H1 (cell line): ENCODE measurements at regions not wholly inside any gene's neighbourhood (a gene's known extent, or its start where the extent isn't known, plus 50 kb on each side); places are given as distances from the start of the nearest gene placed in this dataset.

Experiments
- CTCF ChIA-PET: fragments of 300-600 bp; sonication (Branson Sonifier 250); formaldehyde crosslinking; loops from one replicate; lab custom pipeline; 2021; ENCODE audit not compliant: partially characterized antibody; lab: Charles Lee
- POLR2A ChIA-PET: fragments of 300-600 bp; sonication (Branson Sonifier 250); formaldehyde crosslinking; loops from one replicate; lab custom pipeline; 2021; ENCODE audit warnings: inconsistent platforms; ENCODE audit not compliant: partially characterized antibody; lab: Charles Lee
- DNase-seq, 2 experiments: peaks; one replicate each; pipeline versions ENCODE4 v3.0.0 to v3.0.0-alpha.2; 2010 to 2022; ENCODE audit warnings: low spot score in 2 of 2, low read depth in 1 of 2, mixed read lengths in 1 of 2
- FAIRE-seq: peaks from 2 replicates; lab custom pipeline; 2011; peaks lifted over from hg19 to GRCh38; lab: Jason Lieb, UNC
- H2AFZ ChIP-seq: 2 replicates; pipeline ENCODE4 v1.8.1; 2012; ENCODE audit warnings: low read length, inconsistent platforms
- H2AK5ac ChIP-seq: 2 replicates; pipeline ENCODE4 v1.6.1; 2013; ENCODE audit warnings: low read depth, low read length
- H2BK120ac ChIP-seq: replicated peaks from 2 replicates; pipeline ENCODE3; 2013; ENCODE audit warnings: low read depth, low read length, inconsistent platforms
- H2BK12ac ChIP-seq: 2 replicates; pipeline ENCODE4 v1.6.1; 2013; ENCODE audit warnings: low read depth, low read length
- H2BK15ac ChIP-seq: 2 replicates; pipeline ENCODE4 v1.6.1; 2013; ENCODE audit warnings: low read length
- H2BK20ac ChIP-seq: 2 replicates; pipeline ENCODE4 v1.6.1; 2013; ENCODE audit warnings: low read length
- H2BK5ac ChIP-seq: 2 replicates; pipeline ENCODE4 v1.6.1; 2013; ENCODE audit warnings: low read depth, low read length
- H3K14ac ChIP-seq: 2 replicates; pipeline ENCODE4 v1.6.1; 2013; ENCODE audit warnings: inconsistent platforms; ENCODE audit not compliant: insufficient read length
- H3K18ac ChIP-seq: 2 replicates; pipeline ENCODE4 v1.6.1; 2013; ENCODE audit warnings: low read length; ENCODE audit errors: extremely low read depth
- H3K23ac ChIP-seq: 2 replicates; pipeline ENCODE4 v1.6.1; 2013; ENCODE audit warnings: inconsistent platforms; ENCODE audit not compliant: insufficient read length
- H3K23me2 ChIP-seq: 2 replicates; pipeline ENCODE4 v1.6.1; 2013; ENCODE audit warnings: low read depth, low read length
- H3K27ac ChIP-seq: 2 replicates; pipeline ENCODE4 v1.6.1; 2011; ENCODE audit warnings: low read depth, low read length, inconsistent platforms
- H3K27me3 ChIP-seq, 4 experiments: replicated peaks in 1 of 4; 1 replicate in 1 of 4; 2 replicates in 3 of 4; pipeline versions ENCODE4 v1.6.1 to v1.8.1; 2011 to 2013; ENCODE audit warnings: low read length in 3 of 4, mild to moderate bottlenecking in 3 of 4, inconsistent platforms in 2 of 4, mixed read lengths in 2 of 4, moderate library complexity in 1 of 4; ENCODE audit not compliant: control insufficient read depth in 3 of 4, insufficient read depth in 3 of 4; ENCODE audit errors: extremely low read depth in 1 of 4
- H3K36me3 ChIP-seq, 4 experiments: 2 replicates each; pipeline versions ENCODE4 v1.6.1 to v1.8.1; 2011 to 2013; ENCODE audit warnings: mild to moderate bottlenecking in 4 of 4, low read length in 3 of 4, moderate library complexity in 2 of 4, control low read depth in 1 of 4, inconsistent platforms in 1 of 4; ENCODE audit not compliant: insufficient read depth in 4 of 4, control insufficient read depth in 2 of 4
- H3K4ac ChIP-seq: replicated peaks from 2 replicates; pipeline ENCODE3; 2013; ENCODE audit warnings: low read length, low read depth, mixed read lengths, inconsistent platforms; ENCODE audit not compliant: insufficient read length
- H3K4me1 ChIP-seq, 4 experiments: replicated peaks in 1 of 4; 1 replicate in 1 of 4; 2 replicates in 3 of 4; pipeline versions ENCODE4 v1.6.1 to v1.8.1; 2011 to 2013; ENCODE audit warnings: low read length in 3 of 4, inconsistent platforms in 2 of 4, mixed read lengths in 1 of 4; ENCODE audit not compliant: insufficient read depth in 4 of 4, control insufficient read depth in 3 of 4
- H3K4me2 ChIP-seq, 2 experiments: 2 replicates each; pipeline versions ENCODE4 v1.6.1 to v1.8.1; 2011 to 2013; ENCODE audit warnings: low read depth in 2 of 2, low read length in 2 of 2, control low read depth in 1 of 2, inconsistent platforms in 1 of 2, mild to moderate bottlenecking in 1 of 2; ENCODE audit not compliant: insufficient read depth in 1 of 2
- H3K4me3 ChIP-seq, 4 experiments: fragments of 200-600, 300-600 bp in 1 of 4; sonication (generic), shearing (Covaris generic), sonication (Bioruptor Twin) in 1 of 4; 2 replicates each; pipeline versions ENCODE4 v1.5.1 to v1.8.1; 2011 to 2016; ENCODE audit warnings: low read length in 4 of 4, low read depth in 3 of 4, control low read depth in 2 of 4, inconsistent platforms in 2 of 4, mild to moderate bottlenecking in 2 of 4, mixed read lengths in 1 of 4, moderate library complexity in 1 of 4; ENCODE audit not compliant: insufficient read depth in 2 of 4; ENCODE audit errors: extremely low read depth in 1 of 4
- H3K56ac ChIP-seq: replicated peaks from 2 replicates; pipeline ENCODE3; 2013; ENCODE audit warnings: low read depth, mild to moderate bottlenecking, mixed read lengths, low read length, inconsistent platforms; ENCODE audit not compliant: insufficient read length
- H3K79me1 ChIP-seq: 2 replicates; pipeline ENCODE4 v1.6.1; 2013; ENCODE audit warnings: low read depth, low read length, control low read depth
- H3K79me2 ChIP-seq, 2 experiments: 2 replicates each; pipeline versions ENCODE4 v1.6.1 to v1.8.1; 2012 to 2013; ENCODE audit warnings: low read length in 2 of 2, mild to moderate bottlenecking in 2 of 2, inconsistent platforms in 1 of 2; ENCODE audit not compliant: insufficient read depth in 2 of 2, control insufficient read depth in 1 of 2
- H3K9ac ChIP-seq, 4 experiments: replicated peaks in 1 of 4; 1 replicate in 1 of 4; 2 replicates in 3 of 4; pipeline versions ENCODE4 v1.6.1 to v1.8.1; 2011 to 2013; ENCODE audit warnings: low read depth in 3 of 4, low read length in 3 of 4, control low read depth in 2 of 4, mild to moderate bottlenecking in 2 of 4, moderate library complexity in 2 of 4, inconsistent platforms in 1 of 4; ENCODE audit errors: extremely low read depth in 1 of 4
- H3K9me3 ChIP-seq, 2 experiments: 2 replicates each; pipeline versions ENCODE4 v1.6.1 to v1.8.1; 2012 to 2013; ENCODE audit warnings: mild to moderate bottlenecking in 2 of 2, moderate library complexity in 2 of 2, control low read depth in 1 of 2, inconsistent platforms in 1 of 2, low read depth in 1 of 2, low read length in 1 of 2, mixed read lengths in 1 of 2; ENCODE audit not compliant: insufficient read depth in 2 of 2
- H4K20me1 ChIP-seq, 2 experiments: replicated peaks in 1 of 2; 2 replicates each; pipeline versions ENCODE3 to v1.8.1; 2011 to 2013; ENCODE audit warnings: inconsistent platforms in 2 of 2, low read length in 2 of 2, mild to moderate bottlenecking in 1 of 2; ENCODE audit not compliant: insufficient read depth in 2 of 2, control insufficient read depth in 1 of 2
- H4K5ac ChIP-seq: 2 replicates; pipeline ENCODE4 v1.6.1; 2013; ENCODE audit warnings: low read length, low read depth, mixed read lengths, inconsistent platforms; ENCODE audit not compliant: insufficient read length
- H4K8ac ChIP-seq: 2 replicates; pipeline ENCODE4 v1.8.0; 2013; ENCODE audit warnings: mild to moderate bottlenecking, moderate library complexity, low read length, inconsistent platforms; ENCODE audit not compliant: insufficient read depth; ENCODE audit errors: extremely low read depth
- H4K91ac ChIP-seq: replicated peaks from 2 replicates; pipeline ENCODE3; 2013; ENCODE audit warnings: low read length, mixed read lengths, inconsistent platforms; ENCODE audit not compliant: insufficient read length
- POLR2A ChIP-seq, 2 experiments: IDR thresholded peaks; 1 replicate in 1 of 2; 2 replicates in 1 of 2; pipeline ENCODE4 v1.6.1; 2011; ENCODE audit warnings: low read depth in 2 of 2, low read length in 2 of 2, mild to moderate bottlenecking in 2 of 2; ENCODE audit errors: control extremely low read depth in 1 of 2
- POLR2AphosphoS5 ChIP-seq: IDR thresholded peaks from 2 replicates; pipeline ENCODE4 v1.6.1; 2011; ENCODE audit warnings: low read depth, low read length
- WGBS, 2 experiments: shearing (Covaris generic) in 1 of 2; methylation state at CpG; one replicate each; pipeline versions ENCODE4 v1.1.6 to v1.1.7; 2013 to 2015; ENCODE audit warnings: low lambda C conversion rate in 2 of 2, mixed read lengths in 2 of 2, inconsistent platforms in 1 of 2, low coverage in 1 of 2, missing lambda C conversion rate in 1 of 2; ENCODE audit not compliant: insufficient replicate concordance in 2 of 2, insufficient coverage in 1 of 2, insufficient read length in 1 of 2; ENCODE audit errors: extremely low coverage in 1 of 2, missing lambda C conversion rate in 1 of 2; 5-methylcytosine and 5-hydroxymethylcytosine counted together

GRCh38 chr9:13388157-13388556, 108.7 kb upstream of the MPDZ start:
- Histone ChIP-seq H3K9me3 (peaks cover 3 to 6% of the 10 kb centered on the region in 2 experiments; a peak in 1 of 4 replicates), H3K79me1 (no peaks in the 10 kb centered on the region), H3K56ac (no peak overlapping the region), H2AK5ac (no peak overlapping the region), H3K23me2 (no peaks in the 10 kb centered on the region), H3K79me2 (no peaks in the 10 kb centered on the region), H3K27ac (no peak overlapping the region), H3K4me2 (no peak overlapping the region), H2BK15ac (no peak overlapping the region), H2BK120ac (no peak overlapping the region), H3K9ac (no peak overlapping the region), H4K8ac (no peak overlapping the region), H3K4me1 (no peaks in the 10 kb centered on the region), H4K20me1 (no peaks in the 10 kb centered on the region), H3K4me3 (no peak overlapping the region), H4K91ac (no peak overlapping the region), H3K23ac (no peak overlapping the region), H2BK5ac (no peak overlapping the region), H2AFZ (no peak overlapping the region), H3K14ac (no peak overlapping the region), H3K27me3 (no peaks in the 10 kb centered on the region), H2BK12ac (no peak overlapping the region), H2BK20ac (no peak overlapping the region), H4K5ac (no peak overlapping the region), H3K36me3 (no peaks in the 10 kb centered on the region), H3K4ac (no peak overlapping the region), H3K18ac (no peak overlapping the region)
- no peak for DNase-seq
- no peak for FAIRE-seq
- POLR2A ChIA-PET, result no interaction called here
- no peak for TF ChIP-seq POLR2A (IDR thresholded peaks at IDR 0.05; ENCODE audit: control extremely low read depth in 1 of 2, low read depth in 2 of 2, low read length in 2 of 2)
- TF ChIP-seq POLR2AphosphoS5, result no peak
- CTCF ChIA-PET, result no interaction called here
- 95% methylated on average over 1 of the region's 1 CpG; no CpG with 5 or more reads in 1 of the 2 experiments for WGBS, 2 experiments
